Endothelial cell of umbilical vein (primary cell): ENCODE measurements at regions not wholly inside any gene's neighbourhood (a gene's known extent, or its start where the extent isn't known, plus 50 kb on each side); places are given as distances from the start of the nearest gene placed in this dataset.

Experiments used
- BruUV-seq: library from RNA; stranded (reverse); fragments of 400-500 nt; replicated peaks from 2 replicates; lab custom pipeline; 2021; lab: Mats Ljungman, UMichigan
- CTCF ChIA-PET: fragments of 300-600, 350-600 bp; sonication (Branson Sonifier 250); formaldehyde crosslinking; loops from one replicate; lab custom pipeline; 2021; ENCODE audit warnings: antibody characterized with exemption, inconsistent platforms; lab: Charles Lee
- POLR2A ChIA-PET: fragments of 300-600, 350-600 bp; sonication (Branson Sonifier 250); formaldehyde crosslinking; loops from one replicate; lab custom pipeline; 2021; ENCODE audit warnings: antibody characterized with exemption, inconsistent platforms; lab: Charles Lee
- DNase-seq: peaks from one replicate; pipeline ENCODE4 v3.0.0-alpha.2; 2011; ENCODE audit warnings: low read depth, low spot score
- FAIRE-seq: peaks from 2 replicates; lab custom pipeline; 2011; peaks lifted over from hg19 to GRCh38; lab: Jason Lieb, UNC
- H2AFZ ChIP-seq: 2 replicates; pipeline ENCODE4 v1.6.0; 2012; ENCODE audit warnings: low read depth, low read length, control low read depth, inconsistent platforms
- H3K27ac ChIP-seq: 2 replicates; pipeline ENCODE4 v1.5.1; 2011; ENCODE audit warnings: low read depth, mild to moderate bottlenecking, control low read depth, low read length, moderate library complexity; ENCODE audit not compliant: insufficient read depth
- H3K27me3 ChIP-seq, 2 experiments: 2 replicates each; pipeline versions ENCODE4 v1.6.0 to v1.6.1; 2011; ENCODE audit warnings: low read length in 2 of 2, mixed read lengths in 1 of 2; ENCODE audit not compliant: control insufficient read depth in 2 of 2, insufficient read depth in 2 of 2
- H3K36me3 ChIP-seq, 2 experiments: 2 replicates in 1 of 2; 3 replicates in 1 of 2; pipeline ENCODE4 v1.5.1; 2011; ENCODE audit warnings: low read length in 2 of 2, mild to moderate bottlenecking in 1 of 2, moderate library complexity in 1 of 2; ENCODE audit not compliant: control insufficient read depth in 2 of 2, insufficient read depth in 2 of 2; ENCODE audit errors: extremely low read depth in 1 of 2
- H3K4me1 ChIP-seq: 3 replicates; pipeline ENCODE4 v1.5.1; 2011; ENCODE audit warnings: mild to moderate bottlenecking, low read length; ENCODE audit not compliant: control insufficient read depth, insufficient read depth; ENCODE audit errors: extremely low read depth
- H3K4me2 ChIP-seq: 2 replicates; pipeline ENCODE4 v1.6.1; 2011; ENCODE audit warnings: low read length, control low read depth, mixed read lengths; ENCODE audit not compliant: insufficient read depth
- H3K4me3 ChIP-seq, 3 experiments: fragments of 200-600 bp in 1 of 3; sonication (generic), shearing (Covaris generic) in 1 of 3; replicated peaks in 1 of 3; 2 replicates each; pipeline ENCODE4 v1.5.1; 2011 to 2016; ENCODE audit warnings: control low read depth in 3 of 3, low read length in 3 of 3, mild to moderate bottlenecking in 2 of 3, inconsistent platforms in 1 of 3, low read depth in 1 of 3, moderate library complexity in 1 of 3; ENCODE audit not compliant: insufficient read depth in 1 of 3
- H3K79me2 ChIP-seq: 2 replicates; pipeline ENCODE4 v1.6.0; 2012; ENCODE audit warnings: low read length, inconsistent platforms; ENCODE audit not compliant: control insufficient read depth, insufficient read depth
- H3K9ac ChIP-seq: replicated peaks from 2 replicates; pipeline ENCODE3; 2011; ENCODE audit warnings: low read length, control low read depth; ENCODE audit not compliant: insufficient read depth; ENCODE audit errors: extremely low read depth
- H3K9me1 ChIP-seq: replicated peaks from 3 replicates; pipeline ENCODE4 v1.6.0; 2011; ENCODE audit warnings: mild to moderate bottlenecking, low read length; ENCODE audit not compliant: control insufficient read depth, insufficient read depth; ENCODE audit errors: extremely low read depth
- H3K9me3 ChIP-seq: replicated peaks from 2 replicates; pipeline ENCODE4 v1.5.1; 2012; ENCODE audit warnings: low read length, inconsistent platforms; ENCODE audit not compliant: control insufficient read depth, insufficient read depth
- H4K20me1 ChIP-seq: replicated peaks from 2 replicates; pipeline ENCODE3; 2011; ENCODE audit warnings: mild to moderate bottlenecking, low read length; ENCODE audit not compliant: control insufficient read depth, insufficient read depth; ENCODE audit errors: extremely low read depth
- GATA2 ChIP-seq: IDR thresholded peaks from 2 replicates; pipeline ENCODE4 v1.7.0; 2011; ENCODE audit warnings: low read depth, mild to moderate bottlenecking, moderate library complexity, mixed read lengths, low read length; ENCODE audit not compliant: insufficient read length, insufficient read depth
- JUN ChIP-seq: IDR thresholded peaks from 2 replicates; pipeline ENCODE4 v1.6.1; 2011; ENCODE audit warnings: borderline replicate concordance, low read depth; ENCODE audit not compliant: insufficient read length, insufficient read depth
- MYC ChIP-seq: IDR thresholded peaks from one replicate; pipeline ENCODE4 v1.6.1; 2011; ENCODE audit warnings: mild to moderate bottlenecking, low read depth, low read length
- dilution Hi-C: fragments of 300-500 bp; cut with MboI; formaldehyde crosslinking; loops from one replicate; pipeline ENCODE4 v1.15.0; 2019; ENCODE audit warnings: low sequenced_read_pairs; ENCODE audit not compliant: extremely low pct_ligation_motif_present
- intact Hi-C: fragments of 100-400 bp; cut with micrococcal nuclease; formaldehyde crosslinking; loops from one replicate; pipeline ENCODE4 v1.10.0; 2022
- TF ChIP-seq, protein P1 (sequence below): IDR thresholded peaks from 2 replicates; pipeline ENCODE4 v1.6.1; 2011; ENCODE audit not compliant: insufficient read depth, insufficient read length
- TF ChIP-seq, protein P2 (sequence below), 2 donors: IDR thresholded peaks; 1 replicate in 1 of 2; 2 replicates in 1 of 2; pipeline ENCODE4 v1.5.1; 2011; ENCODE audit warnings: low read length in 2 of 2, mild to moderate bottlenecking in 2 of 2, moderate library complexity in 2 of 2, control low read depth in 1 of 2, inconsistent platforms in 1 of 2, low read depth in 1 of 2; ENCODE audit not compliant: insufficient read depth in 1 of 2; ENCODE audit errors: extremely low read depth in 1 of 2

DNA sequence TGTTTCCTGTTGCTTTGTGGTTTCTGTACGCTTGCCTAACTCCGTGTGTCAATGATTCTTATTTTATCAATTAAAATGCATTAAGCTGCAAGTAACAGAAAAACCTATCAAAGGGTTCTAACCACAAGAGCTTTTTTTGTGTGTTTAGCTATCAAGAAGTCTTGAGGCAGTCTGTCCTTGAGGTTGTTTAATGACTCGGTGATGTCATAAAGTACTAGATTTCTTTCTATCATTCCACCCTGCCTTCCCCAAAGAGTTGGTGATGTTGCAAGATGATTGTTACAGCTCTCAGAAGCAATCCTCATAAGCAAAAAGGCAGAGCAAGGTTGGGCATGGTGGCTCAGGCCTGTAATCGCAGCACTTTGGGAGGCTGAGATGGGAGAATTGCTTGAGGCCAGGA, 51.9 kb upstream of the SPTBN1 start:
- intact Hi-C loops, result no loop called here
- DNase-seq, result no peak
- Histone ChIP-seq H3K27me3 (no peaks in the 10 kb centered on the region), H3K4me3 (no peak overlapping the region), H3K27ac (no peak overlapping the region), H4K20me1 (no peaks in the 10 kb centered on the region), H2AFZ (no peak overlapping the region), H3K4me2 (no peak overlapping the region), H3K79me2 (no peaks in the 10 kb centered on the region), H3K9me1 (no peaks in the 10 kb centered on the region), H3K4me1 (peaks cover 8% of the 10 kb centered on the region), H3K9ac (no peak overlapping the region), H3K9me3 (no peaks in the 10 kb centered on the region), H3K36me3 (no peaks in the 10 kb centered on the region)
- FAIRE-seq, result no peak
- dilution Hi-C loops, result no loop called here
- POLR2A ChIA-PET, result no interaction called here
- TF ChIP-seq GATA2, result no peak
- TF ChIP-seq JUN, result no peak
- no peak for TF ChIP-seq MYC
- TF ChIP-seq, protein P1, sequence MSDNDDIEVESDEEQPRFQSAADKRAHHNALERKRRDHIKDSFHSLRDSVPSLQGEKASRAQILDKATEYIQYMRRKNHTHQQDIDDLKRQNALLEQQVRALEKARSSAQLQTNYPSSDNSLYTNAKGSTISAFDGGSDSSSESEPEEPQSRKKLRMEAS, result no peak
- BruUV-seq, result no TSS peak
- CTCF ChIA-PET, result interaction anchor here (2.2 kb wide), 1 partner anchor 44 kb away, joined by 6 read pairs; no protein-coding TSS in a partner anchor

DNA sequence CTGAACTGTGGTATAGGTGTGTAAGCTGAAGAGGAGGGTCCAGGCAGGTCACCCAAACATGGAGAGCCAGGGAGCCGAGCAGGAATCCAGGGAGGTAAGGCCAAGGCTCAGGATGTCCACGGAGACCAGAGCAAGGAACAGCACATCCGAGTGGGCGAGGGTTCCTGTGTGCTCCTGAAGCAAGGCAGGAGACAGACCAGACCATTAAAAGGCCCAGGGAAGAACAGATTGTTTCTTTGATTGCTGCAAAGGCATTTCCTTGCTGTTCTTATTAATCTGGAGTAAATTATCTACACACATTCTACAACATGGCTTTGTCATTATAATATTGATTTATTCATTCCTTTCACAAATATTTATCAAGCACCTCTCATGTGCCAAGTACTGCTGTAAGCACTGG, 50.1 kb upstream of the SPTBN1 start:
- FAIRE-seq, result no peak
- no peak for DNase-seq
- dilution Hi-C loops, result no loop called here
- Histone ChIP-seq H2AFZ (no peak overlapping the region), H3K27me3 (no peaks in the 10 kb centered on the region), H3K4me2 (no peak overlapping the region), H3K9me1 (no peaks in the 10 kb centered on the region), H3K27ac (no peak overlapping the region), H3K9ac (no peak overlapping the region), H3K9me3 (no peaks in the 10 kb centered on the region), H3K36me3 (no peaks in the 10 kb centered on the region), H4K20me1 (no peaks in the 10 kb centered on the region), H3K4me3 (no peak overlapping the region), H3K79me2 (no peaks in the 10 kb centered on the region), H3K4me1 (peaks cover 8% of the 10 kb centered on the region)
- TF ChIP-seq, protein P2, sequence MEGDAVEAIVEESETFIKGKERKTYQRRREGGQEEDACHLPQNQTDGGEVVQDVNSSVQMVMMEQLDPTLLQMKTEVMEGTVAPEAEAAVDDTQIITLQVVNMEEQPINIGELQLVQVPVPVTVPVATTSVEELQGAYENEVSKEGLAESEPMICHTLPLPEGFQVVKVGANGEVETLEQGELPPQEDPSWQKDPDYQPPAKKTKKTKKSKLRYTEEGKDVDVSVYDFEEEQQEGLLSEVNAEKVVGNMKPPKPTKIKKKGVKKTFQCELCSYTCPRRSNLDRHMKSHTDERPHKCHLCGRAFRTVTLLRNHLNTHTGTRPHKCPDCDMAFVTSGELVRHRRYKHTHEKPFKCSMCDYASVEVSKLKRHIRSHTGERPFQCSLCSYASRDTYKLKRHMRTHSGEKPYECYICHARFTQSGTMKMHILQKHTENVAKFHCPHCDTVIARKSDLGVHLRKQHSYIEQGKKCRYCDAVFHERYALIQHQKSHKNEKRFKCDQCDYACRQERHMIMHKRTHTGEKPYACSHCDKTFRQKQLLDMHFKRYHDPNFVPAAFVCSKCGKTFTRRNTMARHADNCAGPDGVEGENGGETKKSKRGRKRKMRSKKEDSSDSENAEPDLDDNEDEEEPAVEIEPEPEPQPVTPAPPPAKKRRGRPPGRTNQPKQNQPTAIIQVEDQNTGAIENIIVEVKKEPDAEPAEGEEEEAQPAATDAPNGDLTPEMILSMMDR (IDR thresholded peaks at IDR 0.05; ENCODE audit: extremely low read depth in 1 of 2, insufficient read depth in 1 of 2, low read depth in 1 of 2, low read length in 2 of 2), result no peak
- intact Hi-C loops, result no loop called here
- ChIA-PET CTCF (interaction anchor here (0.8 kb wide), 1 partner anchor 9 kb away, joined by 3 read pairs; no protein-coding TSS in a partner anchor), POLR2A (no interaction called here)
- BruUV-seq, result no TSS peak
